GDM1 (cell line): ENCODE measurements at regions not wholly inside any gene's neighbourhood (a gene's known extent, or its start where the extent isn't known, plus 50 kb on each side); places are given as distances from the start of the nearest gene placed in this dataset.
"Not testable (repeated sequence)": the region's sequence is repeated elsewhere in the genome, so short reads cannot be mapped to it uniquely, and the experiment has no call there.

Experiments used
- DNase-seq: peaks from one replicate; lab custom pipeline; 2025; lab: John Stamatoyannopoulos, UW

- DNase-seq, result no peak
These were observed 125.0 kb downstream of the URI1 start for GRCh38 chr19:30066781-30067759.

GRCh38 chr19:30067956-30068506 lies 126.0 kb downstream of the URI1 start:
- DNase-seq, result not testable (repeated sequence)

DNA sequence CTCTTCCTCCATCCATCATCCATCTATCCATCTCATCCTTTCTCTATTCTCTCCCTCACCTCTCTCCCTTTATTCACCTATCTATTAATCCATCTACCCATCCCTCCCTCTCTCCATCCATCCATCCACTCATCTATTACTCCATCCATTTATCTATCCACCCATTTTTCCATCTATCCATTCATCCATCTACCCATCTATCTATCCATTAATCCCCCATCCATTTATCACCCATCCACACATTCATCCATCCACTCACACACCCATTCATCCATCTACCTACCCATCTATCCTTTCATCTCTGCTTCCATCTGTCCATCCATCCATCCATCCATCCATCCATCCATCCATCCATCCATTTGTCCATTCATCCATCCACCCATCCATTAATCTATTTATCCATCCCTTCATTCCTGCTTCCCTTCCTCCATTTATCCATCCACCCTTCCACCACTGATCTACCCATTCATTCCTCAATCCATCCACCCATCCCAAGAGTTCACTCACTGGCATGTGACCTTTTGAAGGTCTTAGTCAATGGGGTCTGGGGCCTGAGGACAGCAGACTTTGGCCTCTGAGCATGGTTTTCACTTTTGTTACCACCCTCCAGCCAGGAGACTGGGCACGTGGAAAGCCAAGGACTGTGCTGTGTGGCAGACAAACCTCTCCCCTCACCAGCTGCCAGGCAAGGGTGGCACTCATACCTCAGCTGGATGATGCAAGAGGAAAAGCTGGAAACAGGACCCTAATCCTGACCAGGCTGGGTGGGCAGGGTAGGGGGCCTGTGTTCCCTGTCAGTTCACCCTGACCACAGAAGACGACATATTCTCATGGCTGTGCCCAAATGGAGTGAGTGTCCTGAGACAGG lies 126.7 kb downstream of the URI1 start:
- no peak for DNase-seq

GRCh38 chr19:30069535-30070197 lies 127.6 kb downstream of the URI1 start:
- DNase-seq, result no peak

- DNase-seq, result no peak
These were observed 128.3 kb downstream of the URI1 start for GRCh38 chr19:30070198-30070967.

- no peak for DNase-seq
These were observed 129.1 kb downstream of the URI1 start for GRCh38 chr19:30070968-30071632.

DNA sequence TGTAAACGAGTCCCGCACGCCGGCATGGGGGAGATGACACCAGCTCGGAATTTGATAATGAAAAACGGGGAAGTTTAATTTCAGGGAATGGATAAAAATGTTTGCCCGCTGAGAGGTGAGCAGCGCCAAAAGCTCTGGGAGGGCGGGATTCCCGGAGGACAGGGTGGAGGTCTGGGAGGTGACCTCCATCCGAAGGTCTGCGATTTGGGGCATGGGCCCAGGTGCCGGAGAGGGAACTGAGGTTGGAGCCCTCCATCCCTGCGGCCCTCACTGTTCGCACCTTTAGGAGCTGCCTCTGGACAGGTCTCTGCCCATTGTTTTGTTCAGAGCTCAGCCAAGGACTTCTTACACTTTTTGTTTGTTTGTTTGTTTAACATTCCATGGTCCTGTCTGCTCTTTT lies 129.8 kb downstream of the URI1 start:
- no peak for DNase-seq

- DNase-seq, result no peak
These were observed 131.3 kb downstream of the URI1 start for GRCh38 chr19:30073152-30074000.

GRCh38 chr19:30074096-30074495 lies 132.1 kb downstream of the URI1 start:
- no peak for DNase-seq

GRCh38 chr19:30074741-30075715 lies 133.0 kb downstream of the URI1 start:
- DNase-seq, result no peak

DNA sequence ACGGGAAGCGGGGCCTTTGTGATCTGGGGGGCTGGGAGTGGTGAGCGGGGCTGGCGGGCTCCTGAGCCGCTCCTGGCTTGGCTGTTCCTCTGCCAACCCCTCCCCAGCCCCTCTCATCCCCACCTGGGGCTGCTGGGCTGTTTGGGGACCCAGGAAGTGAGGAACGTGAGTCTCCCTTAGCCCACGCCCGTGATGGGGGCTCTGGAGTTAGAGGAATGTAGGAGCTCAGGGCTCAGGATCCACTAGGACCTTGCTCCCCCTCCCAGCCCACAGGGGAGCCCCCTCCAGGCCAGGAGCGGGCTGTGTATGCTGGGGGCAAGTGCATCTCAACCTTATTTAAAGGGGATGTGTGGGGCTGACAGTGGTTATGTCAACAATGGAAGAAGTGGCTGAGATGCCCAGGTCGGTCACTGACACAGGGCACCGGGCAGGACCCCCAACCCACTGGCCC lies 134.1 kb downstream of the URI1 start:
- DNase-seq, result no peak

DNA sequence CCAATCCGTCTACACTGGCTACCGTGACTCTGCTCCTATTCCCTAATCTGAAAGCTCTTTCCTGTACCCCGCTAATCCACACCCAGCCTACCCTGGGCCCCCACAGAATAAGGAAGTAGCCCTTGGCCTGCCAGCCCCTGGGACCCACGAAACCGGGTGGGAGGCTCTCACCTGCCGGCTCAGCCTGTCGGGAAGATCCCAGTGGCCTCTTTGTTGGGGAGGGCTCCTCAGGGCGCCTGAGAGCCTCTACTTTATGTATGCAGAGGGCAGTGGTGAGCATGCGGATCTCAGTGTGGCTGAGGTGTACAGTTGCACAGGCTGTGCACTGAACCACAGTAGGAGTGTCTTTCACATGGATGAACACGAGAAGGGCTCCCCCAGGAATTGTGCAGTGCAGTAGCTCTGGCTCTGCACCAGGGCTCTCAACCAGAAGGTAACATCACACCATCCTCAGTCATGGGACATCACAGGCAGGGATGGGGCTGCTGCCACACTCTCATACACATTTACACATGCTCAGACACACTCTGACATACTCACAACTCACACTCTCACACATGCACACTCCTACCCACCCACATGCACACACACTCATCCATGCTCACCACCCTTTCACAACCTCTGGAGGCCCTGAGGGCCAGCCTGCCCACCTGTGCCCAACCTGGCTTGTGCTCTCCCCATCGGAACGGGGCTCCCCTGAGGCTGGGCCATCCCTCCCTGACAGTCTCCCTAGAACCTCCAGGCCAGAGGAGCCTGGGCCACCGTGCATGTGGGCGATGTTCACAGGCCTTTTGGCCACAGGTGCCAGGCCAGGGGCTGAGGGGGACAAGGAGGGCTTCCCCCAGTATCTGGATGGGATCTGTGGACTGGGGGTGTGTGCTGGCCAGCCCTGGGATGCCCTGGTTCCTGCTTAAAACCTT lies 135.0 kb downstream of the URI1 start:
- DNase-seq, result no peak

- no peak for DNase-seq
These were observed 135.9 kb downstream of the URI1 start for GRCh38 chr19:30077851-30078355.

DNA sequence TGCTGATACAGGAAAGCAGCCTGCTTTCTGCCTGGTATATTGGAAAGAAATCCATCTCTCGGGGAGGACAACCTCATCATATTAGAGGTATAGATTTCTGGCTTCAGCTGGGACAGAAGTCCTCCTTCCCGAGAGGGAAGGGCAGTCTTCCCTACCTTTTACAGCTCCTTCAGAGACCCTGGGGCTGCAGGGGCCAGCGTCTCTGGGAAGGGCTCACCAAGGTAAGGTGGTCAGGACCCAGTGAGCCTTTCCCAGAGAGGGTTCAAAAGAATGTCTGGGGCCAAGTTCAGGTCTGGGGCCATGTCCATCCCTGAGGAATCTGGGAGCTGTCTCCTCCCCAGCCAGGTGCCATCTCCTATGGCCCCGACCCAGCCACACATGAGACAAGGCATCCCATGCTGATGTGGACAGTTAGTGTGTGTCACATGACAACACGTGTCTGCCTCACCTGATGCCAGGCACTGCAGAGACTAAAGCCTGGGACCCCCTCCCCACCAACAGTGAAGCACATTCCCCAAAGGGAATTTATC lies 136.4 kb downstream of the URI1 start:
- DNase-seq, result no peak

DNA sequence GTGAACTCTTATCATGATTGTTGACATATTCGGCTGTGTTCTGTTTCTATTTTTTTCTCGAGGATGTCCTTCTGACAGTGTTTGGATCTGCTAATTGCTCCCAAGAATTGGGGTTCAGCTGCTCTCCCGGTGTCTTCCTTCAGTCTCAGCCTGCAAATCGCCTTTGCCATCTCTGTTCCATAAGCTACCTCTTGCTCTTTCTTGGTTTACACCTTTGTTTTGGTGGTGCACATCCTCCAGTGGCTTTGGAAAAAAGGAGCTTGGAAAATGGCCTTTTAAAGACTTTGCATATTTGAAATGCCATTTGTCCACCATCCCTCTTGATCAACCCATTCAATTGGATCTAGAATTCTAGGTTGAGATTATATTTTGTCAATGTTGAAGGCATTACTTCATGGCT lies 137.2 kb downstream of the URI1 start:
- no peak for DNase-seq

DNA sequence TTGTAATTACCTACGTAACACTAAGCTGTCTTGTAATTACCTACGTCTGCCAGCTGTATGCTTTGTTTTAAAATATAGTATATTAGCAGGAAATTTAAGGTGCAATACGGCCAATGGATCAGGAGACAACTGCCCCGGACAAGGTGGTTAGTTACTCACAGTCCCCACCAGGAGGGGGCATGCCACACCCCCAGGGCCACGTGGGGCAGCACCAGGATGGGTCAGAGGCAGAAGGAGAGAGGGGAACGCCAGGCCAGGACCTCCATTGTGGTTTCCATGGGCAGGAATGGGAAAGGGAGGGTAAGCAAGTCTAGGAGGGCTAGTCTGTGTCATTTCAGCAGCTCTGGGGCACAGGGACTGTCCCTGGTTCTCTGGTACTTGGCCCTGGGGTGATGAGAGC lies 140.1 kb downstream of the URI1 start:
- DNase-seq, result no peak

DNA sequence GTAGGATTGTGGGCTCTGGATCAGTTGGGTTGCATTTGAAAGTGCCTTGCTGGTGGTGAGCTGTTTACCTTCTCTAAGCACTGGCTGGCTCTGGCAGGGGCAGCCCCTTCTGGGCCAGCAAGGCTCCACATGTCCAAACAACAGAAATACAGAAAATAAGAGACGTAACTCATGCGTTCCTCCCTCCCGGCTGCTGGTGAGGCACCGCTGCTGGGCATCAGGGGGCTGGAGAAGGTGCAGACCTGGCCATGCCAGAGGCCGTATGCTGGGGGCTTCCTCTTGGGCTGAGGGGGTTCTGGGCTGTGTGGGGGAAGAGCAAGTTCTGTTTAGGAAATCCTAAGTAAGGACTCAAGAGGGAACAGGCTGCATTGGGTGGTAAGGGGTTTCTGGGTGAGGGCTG lies 140.6 kb downstream of the URI1 start:
- DNase-seq, result no peak
